ENCODE measurements at regions not wholly inside any gene's neighbourhood (a gene's known extent, or its start where the extent isn't known, plus 50 kb on each side); places are given as distances from the start of the nearest gene placed in this dataset.

DNA sequence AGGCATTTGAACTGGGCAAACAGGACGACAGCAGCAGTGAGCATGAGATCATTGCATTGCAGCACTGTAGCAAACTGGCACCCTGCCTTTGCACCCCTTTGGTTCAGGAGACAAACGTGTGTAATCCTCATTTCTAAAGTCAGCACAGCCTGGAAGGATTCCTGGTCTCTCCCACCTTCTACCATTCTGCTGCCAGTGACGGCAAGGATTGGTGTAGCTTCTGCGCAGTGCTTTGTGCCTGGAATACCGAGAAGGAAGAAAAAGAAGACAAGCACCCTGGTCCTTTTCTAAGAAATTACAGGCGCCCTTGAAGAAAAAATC lies 805.3 kb downstream of the USP25 start:
- TF ChIP-seq POLR2AphosphoS5 (IDR thresholded peaks at IDR 0.05; ENCODE audit: low read depth, low read length) (no peak), POLR2A (IDR thresholded peaks at IDR 0.05; ENCODE audit: low read depth, low read length) (no peak), TAF1 (IDR thresholded peaks at IDR 0.05; ENCODE audit: low read depth, low read length) (no peak), SPI1 (IDR thresholded peaks at IDR 0.05; ENCODE audit: low read depth, low read length) (no peak), POU2F2 (IDR thresholded peaks at IDR 0.05; ENCODE audit: low read depth, low read length) (no peak)
